Erythroblast (primary cell): ENCODE measurements at regions not wholly inside any gene's neighbourhood (a gene's known extent, or its start where the extent isn't known, plus 50 kb on each side); places are given as distances from the start of the nearest gene placed in this dataset.

Experiments
- GATA1 ChIP-seq: IDR thresholded peaks from 2 replicates; pipeline ENCODE4 v1.6.1; 2011; ENCODE audit warnings: low read depth, mild to moderate bottlenecking, control low read depth, low read length, moderate library complexity
- POLR2A ChIP-seq: IDR thresholded peaks from 2 replicates; pipeline ENCODE4 v1.6.1; 2011; ENCODE audit warnings: mild to moderate bottlenecking, low read length

DNA sequence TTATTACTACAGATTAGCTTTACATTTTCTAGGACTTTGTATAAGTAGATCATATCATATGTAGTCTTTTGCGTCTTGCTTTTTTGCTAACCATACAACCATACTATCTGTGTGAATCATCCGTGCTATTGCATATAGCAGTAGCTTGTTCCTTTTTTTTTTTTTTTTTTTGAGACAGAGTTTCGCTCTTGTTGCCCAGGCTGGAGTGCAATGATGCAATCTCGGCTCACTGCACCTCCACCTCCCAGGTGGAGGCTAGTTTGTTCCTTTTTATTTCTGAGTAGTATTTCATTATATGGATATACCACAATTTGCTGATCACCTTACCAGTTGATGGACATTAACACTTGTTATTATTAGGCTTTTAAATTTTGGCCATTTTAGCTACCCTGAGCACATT, 54.5 kb upstream of the TBL1XR1 start:
- TF ChIP-seq POLR2A, result no peak
- TF ChIP-seq GATA1, result no peak
